SKM-1 treated with dmso at 0.1 percent for 144 hours (cell line): ENCODE measurements at regions not wholly inside any gene's neighbourhood (a gene's known extent, or its start where the extent isn't known, plus 50 kb on each side); places are given as distances from the start of the nearest gene placed in this dataset.
A peak's percentile ranks its signal among the peaks of the same experiment; 100 is the strongest.

Experiments used
- DNase-seq: peaks from one replicate; lab custom pipeline; 2025; ENCODE audit not compliant: unreplicated experiment; lab: John Stamatoyannopoulos, UW

- no peak for DNase-seq
These were observed 137.1 kb upstream of the NDUFV2 start for GRCh38 chr18:8965398-8965797.

- DNase-seq: no peak
These were observed 135.7 kb upstream of the NDUFV2 start for GRCh38 chr18:8966821-8967220.

DNA sequence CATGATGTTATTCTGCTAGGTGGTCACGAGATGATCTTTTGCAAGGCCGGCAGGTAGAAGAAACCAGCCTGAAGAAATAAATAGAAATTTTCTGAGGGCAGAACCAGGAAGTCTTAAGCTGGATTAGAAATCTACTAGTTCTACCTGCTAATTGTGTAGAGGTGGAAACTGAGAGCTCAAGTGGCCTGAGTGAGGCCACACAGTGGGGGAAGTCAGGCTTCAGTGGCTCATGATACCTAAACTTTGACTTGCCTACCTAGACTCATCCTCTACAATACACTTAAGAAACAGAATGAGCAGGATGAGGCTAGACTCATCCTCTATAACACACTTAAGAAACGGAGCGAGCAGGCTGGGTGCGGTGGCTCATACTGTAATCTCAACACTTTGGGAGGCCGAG, 134.9 kb upstream of the NDUFV2 start:
- no peak for DNase-seq

DNA sequence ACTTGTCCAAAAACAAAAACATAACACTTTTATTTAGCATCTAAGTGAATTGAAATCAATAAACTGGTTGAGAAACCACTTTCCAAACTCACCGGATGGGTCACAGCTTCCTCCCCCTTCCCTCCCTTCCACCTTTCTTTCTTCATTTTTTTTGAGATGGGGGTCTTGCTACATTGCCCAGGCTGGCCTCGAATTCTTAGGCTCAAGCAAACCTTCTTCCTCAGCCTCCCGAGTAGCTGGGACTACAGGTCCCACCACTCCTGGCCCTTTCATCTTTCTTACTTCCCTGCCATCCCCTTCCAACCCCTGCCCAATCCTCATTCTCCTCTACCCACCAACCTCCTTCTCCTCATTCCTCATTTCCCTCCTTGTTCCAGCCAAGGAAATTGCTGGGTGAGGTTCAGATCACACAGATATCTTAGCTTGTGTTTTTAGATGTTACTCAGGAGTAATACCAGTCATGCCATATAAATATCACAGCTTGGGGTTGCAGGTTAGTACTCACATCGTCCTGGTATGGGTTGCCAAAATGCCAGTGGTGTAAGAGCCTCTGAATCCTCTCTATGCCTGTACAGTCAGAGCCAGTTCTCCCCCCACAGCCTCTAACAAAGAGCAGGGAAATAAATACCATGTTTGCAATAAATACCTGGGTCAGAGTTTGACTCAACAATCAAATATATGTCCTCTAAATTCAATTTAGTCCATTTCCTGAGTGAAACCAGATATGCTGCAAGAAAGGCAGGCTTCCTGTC, 132.7 kb upstream of the NDUFV2 start:
- DNase-seq: no peak

- DNase-seq: no peak
These were observed 131.7 kb upstream of the NDUFV2 start for GRCh38 chr18:8970843-8971242.

DNA sequence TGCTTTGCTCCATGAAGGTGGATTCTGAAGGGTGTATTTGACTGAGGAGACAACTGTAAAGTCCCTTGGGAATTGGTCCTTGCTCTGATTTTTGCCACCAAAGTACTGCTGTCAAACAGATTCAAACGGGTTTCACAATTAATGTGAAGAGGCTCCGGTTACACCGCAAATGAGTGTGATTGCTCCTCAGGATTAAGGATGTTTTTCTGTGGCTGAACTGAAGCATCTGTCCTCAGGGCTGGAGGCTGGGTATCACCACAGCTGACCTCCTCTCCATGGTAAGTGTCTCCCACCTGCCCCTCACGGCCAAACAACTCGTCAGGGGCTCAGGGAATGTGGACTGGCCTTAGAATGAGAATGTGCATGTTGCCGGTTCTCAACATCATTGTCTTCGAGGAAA, 130.4 kb upstream of the NDUFV2 start:
- DNase-seq: no peak

- DNase-seq: no peak
These were observed 128.2 kb upstream of the NDUFV2 start for GRCh38 chr18:8974279-8974678.

- no peak for DNase-seq
These were observed 127.8 kb upstream of the NDUFV2 start for GRCh38 chr18:8974696-8975095.

- DNase-seq: no peak
These were observed 126.9 kb upstream of the NDUFV2 start for GRCh38 chr18:8975624-8976023.

- no peak for DNase-seq
These were observed 125.9 kb upstream of the NDUFV2 start for GRCh38 chr18:8976606-8977005.

DNA sequence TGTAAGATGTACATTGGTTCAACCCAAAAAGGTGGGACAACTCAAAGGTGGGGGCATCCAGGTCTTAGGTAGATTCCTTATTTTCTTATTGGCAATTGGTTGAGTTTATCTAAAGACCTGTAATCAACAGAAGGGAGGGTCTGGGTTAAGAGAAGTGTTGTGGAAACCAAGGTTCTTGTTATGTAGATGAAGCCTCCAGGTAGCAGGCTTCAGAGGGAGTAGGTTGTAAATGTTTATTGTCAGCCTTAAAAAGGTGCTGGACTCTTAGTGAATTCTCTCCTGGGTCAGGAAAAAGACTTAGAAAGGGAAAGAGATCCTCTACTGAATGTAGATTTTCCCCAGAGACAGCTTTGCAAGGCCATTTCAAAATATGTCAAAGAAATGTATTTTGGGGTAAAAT, 125.3 kb upstream of the NDUFV2 start:
- DNase-seq: no peak

GRCh38 chr18:8977701-8978100, 124.8 kb upstream of the NDUFV2 start:
- DNase-seq: no peak

GRCh38 chr18:8978394-8978793, 124.1 kb upstream of the NDUFV2 start:
- no peak for DNase-seq

DNA sequence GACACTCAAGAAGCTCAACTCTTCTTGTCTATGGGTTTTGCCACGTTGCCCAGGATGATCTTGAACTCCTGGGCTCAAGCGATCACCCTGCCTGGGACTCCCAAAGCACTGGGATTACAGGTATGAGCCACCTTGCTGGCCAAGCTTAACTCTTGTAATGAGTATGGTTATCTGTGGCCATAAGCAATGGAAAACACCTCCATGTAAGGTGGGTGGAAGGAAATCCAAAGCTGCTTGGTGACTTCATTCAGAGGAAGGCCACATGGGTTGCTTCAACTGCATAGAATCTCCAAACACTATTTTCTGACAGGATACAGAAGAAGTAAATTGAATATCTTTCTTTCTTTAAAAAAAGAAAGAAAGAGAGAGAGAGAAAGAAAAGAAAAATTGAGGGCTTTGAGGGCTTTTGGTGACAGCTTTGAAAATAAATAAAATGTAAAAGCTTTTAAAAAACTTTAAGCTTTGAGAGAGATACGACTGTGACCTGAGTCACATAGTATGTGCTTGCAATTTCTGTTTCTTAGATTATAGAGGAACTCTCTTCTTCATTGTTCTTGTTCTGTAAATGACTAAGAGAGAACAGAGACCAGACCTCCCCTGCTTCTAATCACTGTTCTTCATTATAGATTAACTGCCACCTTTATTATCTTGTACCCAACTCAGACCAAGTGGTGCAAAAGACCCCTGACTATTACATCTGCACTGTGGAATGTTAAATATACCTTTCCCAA, 123.1 kb upstream of the NDUFV2 start:
- no peak for DNase-seq

GRCh38 chr18:8980496-8980895, 122.0 kb upstream of the NDUFV2 start:
- DNase-seq: no peak

DNA sequence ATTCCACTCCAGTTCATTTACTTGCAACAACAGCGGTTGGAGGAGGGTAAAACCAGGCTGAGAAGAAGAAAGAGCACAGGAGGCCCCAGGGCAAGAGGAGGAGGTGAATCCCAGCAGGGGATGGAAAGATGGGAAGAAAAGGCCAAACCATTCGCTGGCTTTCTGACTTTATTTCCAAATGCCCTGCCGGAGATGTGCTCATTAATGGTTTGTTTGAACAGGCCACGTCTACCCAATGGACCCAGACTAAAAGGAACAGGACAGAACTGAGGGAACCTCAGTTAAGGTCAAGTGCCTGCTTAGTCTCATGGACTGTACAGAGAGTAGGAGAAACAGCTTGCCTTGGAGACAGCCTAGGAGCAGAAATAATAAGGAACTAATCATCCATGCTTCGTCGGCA, 121.6 kb upstream of the NDUFV2 start:
- DNase-seq: no peak

DNA sequence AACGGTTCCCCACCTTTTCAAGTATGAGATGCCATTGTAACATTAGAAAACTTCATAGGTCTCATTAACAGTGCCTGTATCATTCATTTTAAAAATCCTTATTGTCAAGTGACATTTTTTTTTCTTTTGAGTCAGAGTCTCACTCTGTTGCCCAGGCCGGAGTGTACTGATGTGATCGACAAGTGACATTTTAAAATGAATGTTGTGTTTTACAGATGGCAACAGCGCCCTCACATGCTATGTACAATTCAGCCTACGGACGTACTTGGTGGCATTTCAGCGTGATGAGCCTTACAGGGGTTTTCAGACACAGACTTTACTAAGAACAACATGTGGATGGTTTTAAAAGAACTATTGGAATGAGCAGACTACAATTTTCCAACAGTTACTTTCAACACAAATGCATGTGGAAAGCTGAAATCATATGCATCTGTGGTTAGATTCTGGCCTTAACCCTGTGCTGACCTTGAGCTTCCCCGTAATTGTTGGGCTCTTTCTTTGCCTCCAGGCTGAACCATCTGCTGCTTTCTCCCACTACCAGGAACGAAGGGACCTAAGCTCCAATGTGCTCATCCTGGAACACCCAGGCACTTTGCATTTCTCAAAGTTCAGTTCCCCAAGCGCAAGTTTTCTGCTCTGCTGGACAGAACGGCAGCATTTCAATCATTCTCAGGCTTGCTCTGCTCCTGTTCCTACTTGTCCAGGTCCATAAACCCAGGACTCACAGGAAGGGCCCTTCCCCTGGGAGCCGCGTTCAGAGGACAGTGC, 119.9 kb upstream of the NDUFV2 start:
- no peak for DNase-seq

GRCh38 chr18:8983195-8983594, 119.3 kb upstream of the NDUFV2 start:
- DNase-seq: no peak

- DNase-seq: no peak
These were observed 118.3 kb upstream of the NDUFV2 start for GRCh38 chr18:8984131-8984721.

GRCh38 chr18:8987241-8987640, 115.3 kb upstream of the NDUFV2 start:
- no peak for DNase-seq

GRCh38 chr18:8988260-8988871, 114.1 kb upstream of the NDUFV2 start:
- DNase-seq: peak; percentile 69
